Cardiac fibroblast (primary cell): ENCODE measurements at regions not wholly inside any gene's neighbourhood (a gene's known extent, or its start where the extent isn't known, plus 50 kb on each side); places are given as distances from the start of the nearest gene placed in this dataset.

ENCODE experiments used
- DNase-seq, 2 donors: peaks; one replicate each; pipeline versions ENCODE4 v3.0.0 to v3.0.0-alpha.2; 2010; ENCODE audit warnings: low read depth in 2 of 2
- H3K4me3 ChIP-seq, 2 donors: replicated peaks in 1 of 2; 1 replicate in 1 of 2; 2 replicates in 1 of 2; pipeline ENCODE4 v1.5.1; 2011; ENCODE audit warnings: low read depth in 2 of 2, low read length in 2 of 2, mild to moderate bottlenecking in 2 of 2, moderate library complexity in 1 of 2
- CTCF ChIP-seq: IDR thresholded peaks from one replicate; pipeline ENCODE4 v1.5.1; 2011; ENCODE audit warnings: low read depth, mild to moderate bottlenecking, low read length, inconsistent platforms

DNA sequence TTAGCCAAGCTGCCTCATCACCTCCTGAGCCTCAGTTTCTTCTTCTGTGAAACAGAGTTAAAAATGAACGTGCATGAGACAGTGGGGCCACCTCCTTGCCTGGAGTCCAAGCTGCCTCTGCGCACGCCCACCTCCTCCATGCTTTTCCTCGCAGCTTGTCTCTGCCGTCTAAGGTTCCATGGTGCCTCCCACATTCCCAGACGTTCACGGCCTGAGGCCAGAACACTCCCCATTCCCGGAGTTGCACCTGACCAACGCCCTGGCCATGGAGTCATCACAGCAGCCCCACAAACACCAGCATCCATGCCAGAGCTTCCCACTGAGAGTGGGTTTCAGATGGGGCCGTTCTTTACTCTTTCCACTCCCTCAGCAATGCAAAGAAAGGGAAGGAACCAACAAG is 183.0 kb upstream of the FOXF1 start:
- no peak for DNase-seq
- no peak overlapping the region for H3K4me3 ChIP-seq
- TF ChIP-seq CTCF = no peak

GRCh38 chr16:86330906-86331305 is 179.4 kb upstream of the FOXF1 start:
- TF ChIP-seq CTCF = no peak
- no peak for DNase-seq
- H3K4me3 ChIP-seq = no peak overlapping the region

GRCh38 chr16:86334079-86334635 is 176.2 kb upstream of the FOXF1 start:
- DNase-seq = no peak
- TF ChIP-seq CTCF = no peak
- H3K4me3 ChIP-seq = no peak overlapping the region

- no peak for DNase-seq
- no peak for TF ChIP-seq CTCF
- no peak overlapping the region for H3K4me3 ChIP-seq
Observed at GRCh38 chr16:86335266-86336172, 174.8 kb upstream of the FOXF1 start.

DNA sequence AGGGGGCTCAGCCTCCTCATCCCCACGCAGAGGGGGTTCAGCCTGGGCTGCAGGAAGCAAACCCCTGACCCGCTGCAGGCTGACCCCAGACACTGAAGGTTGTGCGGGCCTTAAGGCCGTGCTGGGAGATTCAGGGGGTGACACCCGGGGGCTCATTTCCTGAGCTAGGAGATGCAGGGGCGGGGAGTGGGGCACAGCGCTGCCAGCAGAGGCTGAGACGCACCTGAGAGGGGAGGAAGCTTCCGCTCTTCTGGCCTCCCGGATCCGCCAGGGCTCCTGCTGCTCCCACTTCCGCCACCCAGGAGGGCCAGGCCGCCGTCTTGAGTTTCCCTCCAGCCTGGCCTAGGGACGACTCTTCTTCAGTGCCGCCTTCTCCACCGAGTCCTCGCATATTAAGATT is 173.2 kb upstream of the FOXF1 start:
- no peak for DNase-seq
- no peak for TF ChIP-seq CTCF
- no peak overlapping the region for H3K4me3 ChIP-seq

- no peak for TF ChIP-seq CTCF
- no peak for DNase-seq
Observed at GRCh38 chr16:86337581-86338402, 172.5 kb upstream of the FOXF1 start.

More at GRCh38 chr16:86337581-86338402, 172.5 kb upstream of the FOXF1 start:
- H3K4me3 ChIP-seq = no peak overlapping the region
